NAMALWA (cell line): ENCODE measurements at regions not wholly inside any gene's neighbourhood (a gene's known extent, or its start where the extent isn't known, plus 50 kb on each side); places are given as distances from the start of the nearest gene placed in this dataset.

Source experiments
- DNase-seq: peaks from one replicate; pipeline ENCODE4 v3.0.0-alpha.2; 2015; ENCODE audit warnings: low spot score

DNA sequence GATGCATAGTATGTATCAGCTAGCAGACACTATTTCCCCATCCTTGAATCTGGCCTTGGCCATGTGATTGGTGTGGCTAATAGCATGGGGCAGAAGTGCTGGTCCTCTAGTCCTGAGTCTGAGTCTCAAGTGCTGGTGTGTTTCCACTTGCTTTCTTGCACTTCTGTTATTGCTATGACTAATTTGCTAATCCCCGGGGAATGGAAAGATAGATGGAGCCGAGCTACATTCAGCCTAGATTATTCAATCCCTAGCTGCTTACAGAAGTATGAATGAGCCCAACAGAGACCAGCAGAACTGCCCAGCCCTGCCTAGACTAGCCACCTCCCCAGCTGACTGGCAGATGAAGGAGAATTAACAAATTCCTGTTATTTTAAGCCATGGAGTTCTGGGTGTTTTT lies 53.2 kb upstream of the SYPL1 start:
- peak; percentile 38 for DNase-seq

- no peak for DNase-seq
These were observed 51.1 kb upstream of the SYPL1 start for GRCh38 chr7:106163257-106163656.
